Stomach (tissue), 8 donors: ENCODE measurements at regions not wholly inside any gene's neighbourhood (a gene's known extent, or its start where the extent isn't known, plus 50 kb on each side); places are given as distances from the start of the nearest gene placed in this dataset.

ENCODE experiments used
- DNase-seq, 2 donors: peaks; one replicate each; pipeline versions ENCODE4 v3.0.0 to v3.0.0-alpha.2; 2013 to 2019
- H3K27ac ChIP-seq, 5 donors: fragments of 200-600 bp in 4 of 5; sonication (generic) in 4 of 5; one replicate each; pipeline ENCODE4 v1.5.1; 2013 to 2019; ENCODE audit warnings: mild to moderate bottlenecking in 1 of 5, moderate library complexity in 1 of 5
- H3K27me3 ChIP-seq, 3 donors: fragments of 200-600 bp; sonication (generic); one replicate each; pipeline ENCODE4 v1.5.1; 2017 to 2019; ENCODE audit warnings: mixed run types in 1 of 3
- H3K36me3 ChIP-seq, 4 donors: fragments of 200-600 bp; sonication (generic); 1 replicate in 3 of 4; 2 replicates in 1 of 4; pipeline ENCODE4 v1.5.1; 2016 to 2019
- H3K4me1 ChIP-seq, 4 donors: fragments of 200-600 bp; sonication (generic); one replicate each; pipeline ENCODE4 v1.5.1; 2016 to 2019
- H3K4me3 ChIP-seq, 4 donors: fragments of 200-600 bp; sonication (generic) in 3 of 4; one replicate each; pipeline ENCODE4 v1.5.1; 2016 to 2019; ENCODE audit warnings: mild to moderate bottlenecking in 1 of 4
- H3K9me3 ChIP-seq, 4 donors: fragments of 200-600 bp; sonication (generic); one replicate each; pipeline ENCODE4 v1.5.1; 2016 to 2019
- EP300 ChIP-seq: sonication (generic); formaldehyde crosslinking; IDR thresholded peaks from one replicate; pipeline ENCODE4 v1.6.1; 2017; ENCODE audit warnings: antibody characterized with exemption
- POLR2A ChIP-seq, 4 donors: fragments of 450-650 bp; IDR thresholded peaks; one replicate each; pipeline ENCODE4 v1.6.1; 2016; ENCODE audit warnings: antibody characterized with exemption in 4 of 4, control low read depth in 2 of 4, mild to moderate bottlenecking in 1 of 4, moderate library complexity in 1 of 4
- POLR2AphosphoS5 ChIP-seq, 3 donors: sonication (generic); formaldehyde crosslinking; IDR thresholded peaks; one replicate each; pipeline ENCODE4 v1.6.1; 2016; ENCODE audit warnings: antibody characterized with exemption in 3 of 3
- WGBS, 5 donors: extraction: QIAGEN DNeasy Blood & Tissue Kit in 3 of 5; methylation state at CpG; one replicate each; pipeline versions ENCODE4 v1.1.5 to v1.1.7; 2013 to 2018; 5-methylcytosine and 5-hydroxymethylcytosine counted together
- intact Hi-C: fragments of 100-400 bp; cut with DNase I; formaldehyde crosslinking; loops from one replicate; pipeline ENCODE4 v1.15.1; 2023; ENCODE audit warnings: low total_unique reads
- TF ChIP-seq, protein P1 (sequence below), 7 experiments: fragments of 450-650 bp in 4 of 7; fragments of 200-600 bp in 3 of 7; sonication (generic) in 3 of 7; IDR thresholded peaks; one replicate each; pipeline ENCODE4 v1.5.1; 2016 to 2019; ENCODE audit warnings: antibody characterized with exemption in 7 of 7, control low read depth in 2 of 7, mild to moderate bottlenecking in 1 of 7
- donor health status: healthy with polysubstance abuse.
- donor health status: Bipolar disorder and iron deficiency.
- donor health status: healthy.

DNA sequence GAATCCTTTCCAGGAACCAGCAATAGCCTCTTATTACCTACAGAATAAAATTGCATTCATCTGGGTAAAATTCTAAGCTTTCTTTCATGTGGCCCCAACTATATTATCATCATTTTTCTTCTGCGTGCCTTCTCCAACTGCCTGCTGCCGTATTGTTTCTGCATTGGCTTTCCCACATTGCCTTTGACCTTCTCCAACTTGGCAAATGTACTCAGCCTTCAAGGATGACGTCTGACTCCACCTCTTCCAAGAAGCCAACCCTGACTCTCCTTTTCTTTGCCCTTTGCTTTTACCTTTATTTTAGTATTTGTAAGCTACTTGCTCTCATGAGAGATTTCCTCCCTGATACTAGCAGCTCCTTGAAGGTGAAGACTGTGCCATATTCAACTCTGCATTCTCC, 200.4 kb upstream of the FAM9B start:
- Histone ChIP-seq H3K4me1 (no peaks in the 10 kb centered on the region), H3K4me3 (no peak overlapping the region), H3K9me3 (no peaks in the 10 kb centered on the region), H3K36me3 (no peaks in the 10 kb centered on the region), H3K27me3 (no peaks in the 10 kb centered on the region), H3K27ac (no peak overlapping the region)
- DNase-seq: no peak
- TF ChIP-seq POLR2A (IDR thresholded peaks at IDR 0.05) (no peak), POLR2AphosphoS5 (IDR thresholded peaks at IDR 0.05) (no peak), EP300 (no peak)
- TF ChIP-seq, protein P1, sequence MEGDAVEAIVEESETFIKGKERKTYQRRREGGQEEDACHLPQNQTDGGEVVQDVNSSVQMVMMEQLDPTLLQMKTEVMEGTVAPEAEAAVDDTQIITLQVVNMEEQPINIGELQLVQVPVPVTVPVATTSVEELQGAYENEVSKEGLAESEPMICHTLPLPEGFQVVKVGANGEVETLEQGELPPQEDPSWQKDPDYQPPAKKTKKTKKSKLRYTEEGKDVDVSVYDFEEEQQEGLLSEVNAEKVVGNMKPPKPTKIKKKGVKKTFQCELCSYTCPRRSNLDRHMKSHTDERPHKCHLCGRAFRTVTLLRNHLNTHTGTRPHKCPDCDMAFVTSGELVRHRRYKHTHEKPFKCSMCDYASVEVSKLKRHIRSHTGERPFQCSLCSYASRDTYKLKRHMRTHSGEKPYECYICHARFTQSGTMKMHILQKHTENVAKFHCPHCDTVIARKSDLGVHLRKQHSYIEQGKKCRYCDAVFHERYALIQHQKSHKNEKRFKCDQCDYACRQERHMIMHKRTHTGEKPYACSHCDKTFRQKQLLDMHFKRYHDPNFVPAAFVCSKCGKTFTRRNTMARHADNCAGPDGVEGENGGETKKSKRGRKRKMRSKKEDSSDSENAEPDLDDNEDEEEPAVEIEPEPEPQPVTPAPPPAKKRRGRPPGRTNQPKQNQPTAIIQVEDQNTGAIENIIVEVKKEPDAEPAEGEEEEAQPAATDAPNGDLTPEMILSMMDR (IDR thresholded peaks at IDR 0.05): no peak
- intact Hi-C loops: no loop called here
- 57 to 72% (median 66%) methylated on average over 3 of the region's 3 CpGs for WGBS, 5 donors

DNA sequence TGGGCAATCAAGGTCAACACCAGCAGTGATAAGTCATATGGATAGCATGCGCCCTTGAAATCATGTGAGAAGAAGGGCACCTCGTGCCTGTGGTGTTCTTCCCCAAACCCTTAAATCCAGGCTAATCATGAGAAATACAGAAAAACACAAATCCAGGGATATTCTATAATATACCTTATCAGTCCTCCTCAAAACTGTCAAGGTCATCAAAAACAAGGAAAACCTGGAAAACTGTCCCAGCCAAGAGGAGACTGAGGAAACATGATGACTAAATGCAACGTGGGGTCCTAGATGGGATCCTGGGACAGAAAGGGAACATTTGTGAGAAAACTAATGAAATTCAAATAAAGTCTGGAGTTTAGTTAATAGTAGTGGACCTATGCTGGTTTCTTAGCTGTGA, 201.8 kb upstream of the FAM9B start:
- H3K36me3 ChIP-seq: no peaks in the 10 kb centered on the region
- no peak for DNase-seq
- H3K9me3 ChIP-seq: no peaks in the 10 kb centered on the region
- no peaks in the 10 kb centered on the region for H3K4me1 ChIP-seq
- 69 to 82% (median 79%) methylated on average over 3 of the region's 3 CpGs for WGBS, 5 donors
- H3K4me3 ChIP-seq: no peak overlapping the region
- no peak overlapping the region for H3K27ac ChIP-seq
- TF ChIP-seq EP300 (no peak), POLR2AphosphoS5 (IDR thresholded peaks at IDR 0.05) (no peak), POLR2A (IDR thresholded peaks at IDR 0.05) (no peak)
- TF ChIP-seq, protein P1 (IDR thresholded peaks at IDR 0.05): no peak
- H3K27me3 ChIP-seq: no peaks in the 10 kb centered on the region
- intact Hi-C loops: no loop called here

DNA sequence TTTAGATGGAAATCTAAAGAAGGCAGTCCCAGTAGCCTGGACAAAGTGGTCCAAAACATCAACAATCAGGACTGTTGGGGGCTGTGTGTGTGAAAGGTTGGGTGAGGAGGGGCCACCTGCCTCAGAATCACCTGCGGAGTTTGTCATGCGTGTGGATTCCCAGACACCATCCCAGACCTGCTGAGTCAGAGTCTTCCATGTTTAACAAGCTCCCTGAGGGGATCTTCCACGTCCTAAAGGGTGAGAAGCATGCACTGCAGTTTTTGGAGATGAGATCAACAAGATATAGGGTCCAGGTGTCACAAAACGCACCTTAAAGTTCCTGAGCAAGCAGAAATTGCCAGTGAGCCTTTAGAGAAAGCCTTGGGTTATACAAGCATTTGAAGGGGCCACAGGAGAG, 207.0 kb upstream of the FAM9B start:
- Histone ChIP-seq H3K4me3 (no peak overlapping the region), H3K9me3 (no peaks in the 10 kb centered on the region), H3K27ac (no peak overlapping the region), H3K36me3 (no peaks in the 10 kb centered on the region), H3K4me1 (no peaks in the 10 kb centered on the region), H3K27me3 (no peaks in the 10 kb centered on the region)
- 70 to 87% (median 76%) methylated on average over 4 of the region's 4 CpGs for WGBS, 5 donors
- intact Hi-C loops: no loop called here
- no peak for DNase-seq
- TF ChIP-seq POLR2A (IDR thresholded peaks at IDR 0.05) (no peak), POLR2AphosphoS5 (IDR thresholded peaks at IDR 0.05) (no peak), EP300 (no peak)
- TF ChIP-seq, protein P1 (IDR thresholded peaks at IDR 0.05): no peak

DNA sequence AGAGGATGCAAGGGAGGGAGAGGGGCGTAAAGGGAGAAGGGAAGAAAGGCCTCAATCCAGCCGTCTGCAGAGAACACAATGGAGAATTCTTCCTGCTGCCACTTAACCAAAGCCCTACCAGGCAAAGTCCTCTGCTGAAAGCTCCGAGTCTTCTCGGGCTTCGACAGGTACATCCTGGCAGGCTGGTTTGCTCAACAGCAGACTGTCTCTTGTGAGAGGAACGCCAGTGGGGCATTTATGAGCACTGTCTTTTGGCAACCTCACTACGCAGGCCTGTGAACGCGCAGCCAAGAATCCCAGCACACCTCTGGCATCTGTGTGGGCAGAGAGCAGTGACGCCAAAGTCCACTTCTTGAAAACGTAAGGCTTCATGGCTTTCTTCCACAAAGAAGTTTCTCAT, 207.5 kb upstream of the FAM9B start:
- no peak overlapping the region for H3K27ac ChIP-seq
- H3K4me3 ChIP-seq: no peak overlapping the region
- H3K27me3 ChIP-seq: no peaks in the 10 kb centered on the region
- no peaks in the 10 kb centered on the region for H3K4me1 ChIP-seq
- intact Hi-C loops: no loop called here
- 84 to 88% (median 86%) methylated on average over 11 of the region's 11 CpGs for WGBS, 5 donors
- DNase-seq: no peak
- H3K9me3 ChIP-seq: no peaks in the 10 kb centered on the region
- no peaks in the 10 kb centered on the region for H3K36me3 ChIP-seq
- TF ChIP-seq POLR2AphosphoS5 (IDR thresholded peaks at IDR 0.05) (no peak), POLR2A (IDR thresholded peaks at IDR 0.05) (no peak), EP300 (no peak)
- TF ChIP-seq, protein P1 (IDR thresholded peaks at IDR 0.05): no peak
